Kidney epithelial cell (primary cell): ENCODE measurements at regions not wholly inside any gene's neighbourhood (a gene's known extent, or its start where the extent isn't known, plus 50 kb on each side); places are given as distances from the start of the nearest gene placed in this dataset.

Experiments used
- DNase-seq: peaks from one replicate; pipeline ENCODE4 v3.0.0-alpha.2; 2010; ENCODE audit warnings: low read depth
- H3K27me3 ChIP-seq: 2 replicates; pipeline ENCODE4 v1.6.0; 2011; ENCODE audit warnings: low read length; ENCODE audit not compliant: control insufficient read depth, insufficient read depth
- H3K36me3 ChIP-seq: 2 replicates; pipeline ENCODE4 v1.5.1; 2011; ENCODE audit warnings: low read length; ENCODE audit not compliant: control insufficient read depth, insufficient read depth
- H3K4me3 ChIP-seq: 2 replicates; pipeline ENCODE4 v1.5.1; 2011; ENCODE audit warnings: low read depth, mild to moderate bottlenecking, control low read depth, low read length
- TF ChIP-seq, protein P1 (sequence below): IDR thresholded peaks from 2 replicates; pipeline ENCODE4 v1.5.1; 2011; ENCODE audit warnings: mild to moderate bottlenecking, moderate library complexity, low read length, control low read depth, inconsistent platforms; ENCODE audit not compliant: insufficient read depth, poor library complexity, severe bottlenecking

DNA sequence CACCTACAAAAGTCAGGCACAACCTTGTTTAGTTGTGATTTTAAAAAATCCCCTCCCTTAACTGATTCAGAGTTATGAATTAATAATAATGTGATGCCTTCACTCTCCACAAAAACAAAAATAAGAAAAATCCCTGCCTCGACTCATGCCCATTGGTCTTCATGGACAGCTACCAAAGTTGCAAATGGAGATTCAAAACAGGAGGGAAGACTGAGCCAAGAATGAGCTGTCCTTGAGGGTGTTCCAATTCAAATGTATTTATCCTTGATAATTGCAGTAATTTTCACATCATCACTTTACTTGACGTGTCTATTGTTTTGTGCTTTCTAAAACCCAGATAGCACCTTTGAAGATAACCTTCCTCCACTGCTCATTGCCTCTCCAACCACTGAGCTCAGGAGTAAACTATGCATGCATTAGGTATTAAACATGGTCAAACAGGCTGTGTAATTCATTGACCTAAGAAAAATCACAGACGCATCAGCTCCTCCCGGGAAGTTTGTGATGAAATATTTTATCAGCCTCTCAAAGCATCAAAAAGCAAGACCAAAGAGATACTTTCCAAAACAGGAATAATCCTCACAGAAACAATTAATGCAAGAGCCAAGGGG, 712.7 kb upstream of the IGFBP3 start:
- Histone ChIP-seq H3K27me3 (no peaks in the 10 kb centered on the region), H3K36me3 (no peaks in the 10 kb centered on the region), H3K4me3 (no peak overlapping the region)
- TF ChIP-seq, protein P1, sequence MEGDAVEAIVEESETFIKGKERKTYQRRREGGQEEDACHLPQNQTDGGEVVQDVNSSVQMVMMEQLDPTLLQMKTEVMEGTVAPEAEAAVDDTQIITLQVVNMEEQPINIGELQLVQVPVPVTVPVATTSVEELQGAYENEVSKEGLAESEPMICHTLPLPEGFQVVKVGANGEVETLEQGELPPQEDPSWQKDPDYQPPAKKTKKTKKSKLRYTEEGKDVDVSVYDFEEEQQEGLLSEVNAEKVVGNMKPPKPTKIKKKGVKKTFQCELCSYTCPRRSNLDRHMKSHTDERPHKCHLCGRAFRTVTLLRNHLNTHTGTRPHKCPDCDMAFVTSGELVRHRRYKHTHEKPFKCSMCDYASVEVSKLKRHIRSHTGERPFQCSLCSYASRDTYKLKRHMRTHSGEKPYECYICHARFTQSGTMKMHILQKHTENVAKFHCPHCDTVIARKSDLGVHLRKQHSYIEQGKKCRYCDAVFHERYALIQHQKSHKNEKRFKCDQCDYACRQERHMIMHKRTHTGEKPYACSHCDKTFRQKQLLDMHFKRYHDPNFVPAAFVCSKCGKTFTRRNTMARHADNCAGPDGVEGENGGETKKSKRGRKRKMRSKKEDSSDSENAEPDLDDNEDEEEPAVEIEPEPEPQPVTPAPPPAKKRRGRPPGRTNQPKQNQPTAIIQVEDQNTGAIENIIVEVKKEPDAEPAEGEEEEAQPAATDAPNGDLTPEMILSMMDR = no peak
- no peak for DNase-seq

DNA sequence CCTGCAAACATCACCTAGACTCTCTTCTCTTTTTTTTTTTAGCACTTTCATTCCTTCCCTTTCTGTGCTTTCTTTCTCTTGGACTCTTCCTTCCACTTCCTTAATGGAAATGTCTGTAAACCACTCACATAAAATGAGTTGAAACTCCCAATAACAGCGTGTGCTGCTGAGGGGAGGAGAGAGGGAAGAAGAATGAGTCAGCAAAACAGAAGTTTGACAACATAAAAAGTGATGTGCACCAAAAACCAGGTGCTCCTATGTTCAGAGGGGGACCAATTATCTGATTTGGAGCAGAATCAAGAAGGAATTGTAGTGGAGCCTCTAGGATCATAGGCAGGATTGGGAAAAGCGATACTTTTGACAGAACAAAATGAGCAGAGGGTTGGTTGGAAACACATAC, 712.1 kb upstream of the IGFBP3 start:
- no peak overlapping the region for H3K4me3 ChIP-seq
- H3K27me3 ChIP-seq = no peaks in the 10 kb centered on the region
- H3K36me3 ChIP-seq = no peaks in the 10 kb centered on the region
- TF ChIP-seq, protein P1 = no peak
- DNase-seq = no peak

DNA sequence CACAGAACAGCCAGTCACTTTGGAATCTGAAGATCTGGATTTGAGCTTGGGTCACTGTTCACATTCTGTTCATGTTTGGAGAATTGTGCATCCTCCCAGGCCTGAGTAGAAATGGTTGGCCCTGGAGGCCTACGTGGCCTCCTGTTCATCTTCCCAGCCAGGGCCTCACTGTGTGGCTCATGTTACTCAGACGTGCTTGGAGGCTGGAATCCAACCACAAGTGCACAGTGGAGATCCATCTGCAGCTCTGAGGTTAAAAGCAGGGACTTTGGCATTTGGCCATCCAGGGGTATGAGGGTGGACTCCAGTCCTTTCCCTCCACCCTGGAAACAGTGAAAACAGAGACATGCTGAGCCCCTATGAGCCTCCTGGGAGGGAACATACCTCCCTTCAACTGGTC, 709.0 kb upstream of the IGFBP3 start:
- DNase-seq = no peak
- TF ChIP-seq, protein P1 = no peak

DNA sequence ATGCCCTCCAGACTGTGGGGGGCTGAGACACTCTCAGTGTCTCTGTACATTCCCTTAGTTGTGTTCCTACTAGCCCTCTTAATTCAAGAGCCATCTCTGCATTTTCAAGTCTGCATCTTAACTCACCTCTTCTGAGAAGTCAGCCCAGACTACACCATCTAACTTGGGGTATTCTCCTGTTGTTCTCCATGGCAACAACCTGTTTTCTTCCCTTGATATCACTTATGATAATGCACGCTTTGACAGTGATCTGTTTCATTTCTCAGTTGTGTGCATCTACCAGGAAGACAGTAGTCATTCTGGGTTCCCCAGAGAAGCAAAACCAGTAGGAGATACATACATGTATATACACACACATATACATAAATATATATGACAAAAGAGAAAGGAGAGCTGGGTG, 707.3 kb upstream of the IGFBP3 start:
- DNase-seq = no peak
- no peaks in the 10 kb centered on the region for H3K27me3 ChIP-seq
- no peaks in the 10 kb centered on the region for H3K36me3 ChIP-seq
- no peak overlapping the region for H3K4me3 ChIP-seq
- TF ChIP-seq, protein P1 = no peak

More for the DNA sequence above, 709.0 kb upstream of the IGFBP3 start:
- Histone ChIP-seq H3K27me3 (no peaks in the 10 kb centered on the region), H3K36me3 (no peaks in the 10 kb centered on the region), H3K4me3 (no peak overlapping the region)

DNA sequence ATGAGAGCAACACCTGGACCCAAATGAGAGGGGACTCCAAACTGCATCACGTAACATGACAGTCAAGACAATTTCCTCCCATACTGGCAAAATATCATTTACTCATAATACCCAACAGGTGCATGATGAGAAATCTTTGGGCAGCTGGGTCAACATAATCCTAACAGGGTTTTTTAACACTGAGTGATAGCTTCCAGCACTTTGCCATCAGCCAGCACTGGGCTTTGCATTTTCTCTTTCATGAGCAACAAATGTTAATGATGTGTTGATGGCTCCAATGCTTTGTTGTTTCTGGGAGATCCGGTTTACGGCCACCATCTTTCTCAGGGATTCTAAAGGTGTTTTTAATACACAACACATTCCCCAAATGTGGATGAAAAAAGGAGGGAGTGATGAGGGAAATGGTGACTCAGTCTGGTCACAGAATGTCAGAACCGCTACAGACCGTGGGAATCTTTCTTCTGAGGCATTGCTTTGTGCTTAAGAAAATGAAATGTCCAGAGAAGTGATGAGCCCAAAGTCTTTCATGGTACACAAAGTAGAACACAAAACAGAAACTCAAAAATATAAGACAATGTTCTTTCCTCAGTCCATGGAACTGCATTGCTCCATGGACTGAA, 705.7 kb upstream of the IGFBP3 start:
- Histone ChIP-seq H3K27me3 (no peaks in the 10 kb centered on the region), H3K4me3 (no peak overlapping the region), H3K36me3 (no peaks in the 10 kb centered on the region)
- no peak for DNase-seq
- TF ChIP-seq, protein P1 = no peak

DNA sequence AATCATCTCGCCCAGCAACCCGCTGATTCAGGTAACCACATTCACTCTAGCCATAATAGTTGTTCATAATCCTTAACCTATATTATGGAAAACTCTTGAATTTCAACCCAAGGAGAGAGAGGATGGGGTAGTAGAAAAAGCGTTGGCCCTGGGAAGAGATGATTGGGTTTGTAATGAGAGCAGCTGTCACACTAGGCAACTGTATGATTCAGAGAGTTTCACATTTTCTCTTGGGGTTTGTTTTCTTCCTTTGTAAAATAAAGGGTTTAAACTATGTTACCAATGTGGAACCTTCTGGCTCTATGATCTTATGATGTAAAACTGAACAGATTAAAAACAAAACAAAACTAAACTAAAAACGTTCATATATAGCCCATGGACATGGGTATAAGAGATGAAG, 705.2 kb upstream of the IGFBP3 start:
- TF ChIP-seq, protein P1 = no peak
- DNase-seq = no peak
- Histone ChIP-seq H3K36me3 (no peaks in the 10 kb centered on the region), H3K4me3 (no peak overlapping the region), H3K27me3 (no peaks in the 10 kb centered on the region)
